SK-MEL-5 (cell line): ENCODE measurements at regions not wholly inside any gene's neighbourhood (a gene's known extent, or its start where the extent isn't known, plus 50 kb on each side); places are given as distances from the start of the nearest gene placed in this dataset.
A peak's percentile ranks its signal among the peaks of the same experiment; 100 is the strongest.

ENCODE experiments used
- DNase-seq: peaks from one replicate; pipeline ENCODE4 v3.0.0-alpha.2; 2016; ENCODE audit warnings: low read depth, low spot score
- in situ Hi-C: cut with HindIII; loops from 2 replicates; pipeline ENCODE4 v1.10.0; 2016; ENCODE audit warnings: low sequenced_read_pairs, high pct_unique_total_duplicates, low pct_unique_long_range_greater_than_20kb

GRCh38 chr7:140247559-140247958, 70.8 kb upstream of the KDM7A start:
- DNase-seq: peak; percentile 22
- in situ Hi-C loops: no loop called here

- DNase-seq: no peak
- in situ Hi-C loops: no loop called here
Observed at GRCh38 chr7:140245611-140246105, 68.9 kb upstream of the KDM7A start.

GRCh38 chr7:140242057-140243031, 65.6 kb upstream of the KDM7A start:
- in situ Hi-C loops: no loop called here

GRCh38 chr7:140239653-140239935, 62.8 kb upstream of the KDM7A start:
- in situ Hi-C loops: no loop called here
- no peak for DNase-seq

More at GRCh38 chr7:140242057-140243031, 65.6 kb upstream of the KDM7A start:
- no peak for DNase-seq

- in situ Hi-C loops: no loop called here
- DNase-seq: no peak
Observed at GRCh38 chr7:140238778-140239652, 62.2 kb upstream of the KDM7A start.

- in situ Hi-C loops: no loop called here
- no peak for DNase-seq
Observed at GRCh38 chr7:140237390-140237789, 60.6 kb upstream of the KDM7A start.

GRCh38 chr7:140236626-140237025, 59.8 kb upstream of the KDM7A start:
- no peak for DNase-seq
- in situ Hi-C loops: no loop called here

- in situ Hi-C loops: no loop called here
- DNase-seq: no peak
Observed at GRCh38 chr7:140235114-140235513, 58.3 kb upstream of the KDM7A start.

- DNase-seq: no peak
- in situ Hi-C loops: no loop called here
Observed at GRCh38 chr7:140232957-140233917, 56.5 kb upstream of the KDM7A start.

GRCh38 chr7:140231771-140232491, 55.1 kb upstream of the KDM7A start:
- in situ Hi-C loops: no loop called here
- DNase-seq: no peak

GRCh38 chr7:140230861-140231770, 54.3 kb upstream of the KDM7A start:
- in situ Hi-C loops: no loop called here
- peak; percentile 57 for DNase-seq

GRCh38 chr7:140230516-140230860, 53.7 kb upstream of the KDM7A start:
- DNase-seq: no peak
- in situ Hi-C loops: no loop called here

GRCh38 chr7:140229591-140230515, 53.1 kb upstream of the KDM7A start:
- in situ Hi-C loops: no loop called here
- DNase-seq: no peak

GRCh38 chr7:140229101-140229525, 52.3 kb upstream of the KDM7A start:
- no peak for DNase-seq
- in situ Hi-C loops: no loop called here
